HG02610 (cell line): ENCODE measurements at regions not wholly inside any gene's neighbourhood (a gene's known extent, or its start where the extent isn't known, plus 50 kb on each side); places are given as distances from the start of the nearest gene placed in this dataset.

Experiments used
- ATAC-seq: cut with Tn5 transposase; IDR thresholded peaks from one replicate; pipeline ENCODE4 v1.9.1; 2021; ENCODE audit warnings: mild to moderate bottlenecking, moderate library complexity; ENCODE audit not compliant: unreplicated experiment

DNA sequence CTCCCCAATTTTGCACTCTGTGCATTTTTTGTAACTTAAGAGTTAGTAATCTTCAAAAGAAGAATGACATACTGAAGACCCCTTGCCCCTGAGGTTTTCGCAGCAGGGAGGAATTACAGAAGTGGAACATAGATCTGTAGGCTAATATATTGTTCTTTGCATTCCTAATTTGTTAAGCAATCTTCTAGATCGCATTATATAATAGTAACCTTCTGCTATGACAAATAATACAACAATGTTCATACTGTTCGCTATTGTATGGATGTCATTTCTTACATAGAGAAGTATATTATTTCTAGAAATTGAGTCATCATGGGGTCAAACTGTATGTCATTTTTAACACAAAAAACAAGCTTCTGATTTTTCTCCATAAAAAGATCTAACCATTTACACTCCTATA, 95.8 kb upstream of the TGFBR2 start:
- no peak for ATAC-seq

DNA sequence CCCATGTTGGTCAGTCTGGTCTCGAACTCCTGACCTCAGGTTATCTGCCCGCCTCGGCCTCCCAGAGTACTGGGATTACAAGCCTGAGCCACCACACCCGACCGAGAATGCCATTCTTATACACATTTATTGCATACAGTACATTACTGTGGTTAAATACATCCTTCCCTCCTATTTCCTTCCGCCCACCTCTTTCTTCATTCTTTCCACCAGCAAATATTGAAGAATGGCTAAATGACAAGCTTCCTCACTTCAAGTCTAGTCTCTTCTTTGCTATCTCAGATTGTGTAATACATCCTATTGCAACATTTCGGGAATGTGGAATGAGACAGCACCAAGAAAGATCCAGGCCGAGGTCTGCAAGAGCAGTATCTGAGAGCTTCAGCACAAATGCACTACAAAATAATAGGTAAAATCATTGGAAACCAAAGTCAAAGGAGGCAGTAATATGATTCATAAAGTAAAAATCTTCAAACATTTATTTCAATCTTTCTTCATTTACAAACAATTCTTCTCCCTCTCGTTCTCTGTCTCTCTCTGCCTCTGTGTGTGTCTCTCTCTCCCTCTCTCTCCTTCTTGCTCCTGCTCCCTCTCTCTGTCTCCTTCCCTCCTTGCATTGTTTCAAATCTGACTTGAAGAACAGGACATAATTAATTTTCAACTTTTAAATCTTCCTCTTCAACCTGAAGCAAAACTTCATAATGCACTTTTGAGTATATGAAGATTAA, 94.7 kb upstream of the TGFBR2 start:
- ATAC-seq = no peak

DNA sequence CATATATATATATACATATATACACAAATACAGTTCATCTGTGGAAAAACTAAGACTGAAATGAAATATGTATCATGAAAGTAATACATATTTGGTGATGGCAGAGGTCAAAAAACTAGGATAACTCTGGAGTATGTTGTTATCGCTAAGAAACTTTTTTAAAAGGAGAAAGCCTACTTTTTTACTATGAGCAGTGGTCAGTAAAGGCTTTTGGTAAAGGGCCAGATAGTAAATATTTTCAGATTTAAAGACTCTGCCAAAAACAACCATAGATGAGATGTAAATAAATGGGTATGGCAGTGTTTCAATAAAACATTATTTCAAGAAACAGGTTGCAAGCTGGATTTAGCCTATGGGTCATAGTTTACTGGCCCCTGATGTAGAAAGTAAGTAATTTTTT, 93.8 kb upstream of the TGFBR2 start:
- ATAC-seq = no peak

DNA sequence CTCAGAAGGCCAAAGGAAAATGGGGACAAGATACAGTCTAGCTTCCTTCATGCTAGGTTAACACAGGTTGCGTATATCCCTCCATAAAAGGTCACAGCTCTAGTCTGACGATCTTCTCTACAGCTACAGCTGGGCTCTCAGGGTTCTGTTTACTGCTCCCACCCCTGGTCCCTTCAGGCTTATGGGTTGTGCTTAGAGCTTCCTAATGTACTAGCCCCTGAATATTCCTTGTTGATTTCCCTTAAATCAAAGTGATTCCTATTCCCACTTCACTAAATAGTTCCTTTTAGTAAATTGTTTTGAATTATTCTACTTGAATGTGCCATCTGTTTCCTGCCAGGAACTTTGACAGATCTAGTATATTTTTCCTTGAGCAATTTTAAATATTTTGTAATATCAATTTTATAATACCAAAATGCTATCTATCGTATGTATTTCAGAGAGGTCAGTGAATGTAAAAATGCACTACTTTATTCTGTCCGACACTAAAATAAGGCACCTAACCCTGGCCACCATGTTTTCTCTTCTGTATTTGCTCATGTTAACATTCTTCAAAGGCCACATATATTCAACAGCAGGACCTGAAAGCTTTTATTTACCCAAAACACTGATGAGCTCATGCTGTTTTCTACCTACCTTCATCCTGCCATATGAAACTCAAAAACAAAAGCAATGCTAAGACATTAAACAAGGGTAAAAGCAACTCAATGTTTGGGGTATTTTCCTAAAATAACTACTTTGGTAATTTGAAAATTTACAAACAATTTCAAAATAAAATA, 92.8 kb upstream of the TGFBR2 start:
- ATAC-seq = no peak

DNA sequence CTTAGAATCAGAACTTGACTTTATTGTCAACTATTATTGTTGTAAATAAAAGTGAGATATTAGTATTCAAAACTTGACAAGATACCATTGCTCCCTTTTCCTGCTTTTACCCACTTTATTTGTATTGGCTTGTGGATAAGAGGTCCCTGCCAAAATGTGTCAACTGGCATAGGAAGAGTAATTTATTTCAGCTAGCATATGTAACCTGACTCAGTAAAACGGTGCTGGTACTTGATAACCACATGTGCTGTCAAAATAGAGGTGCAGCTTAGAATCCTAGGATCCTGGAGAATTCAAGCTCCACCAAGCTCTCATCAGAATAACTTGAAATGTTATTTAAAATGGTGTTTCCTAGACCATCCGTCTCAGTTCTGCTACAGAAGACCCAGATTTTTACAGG, 90.2 kb upstream of the TGFBR2 start:
- no peak for ATAC-seq

DNA sequence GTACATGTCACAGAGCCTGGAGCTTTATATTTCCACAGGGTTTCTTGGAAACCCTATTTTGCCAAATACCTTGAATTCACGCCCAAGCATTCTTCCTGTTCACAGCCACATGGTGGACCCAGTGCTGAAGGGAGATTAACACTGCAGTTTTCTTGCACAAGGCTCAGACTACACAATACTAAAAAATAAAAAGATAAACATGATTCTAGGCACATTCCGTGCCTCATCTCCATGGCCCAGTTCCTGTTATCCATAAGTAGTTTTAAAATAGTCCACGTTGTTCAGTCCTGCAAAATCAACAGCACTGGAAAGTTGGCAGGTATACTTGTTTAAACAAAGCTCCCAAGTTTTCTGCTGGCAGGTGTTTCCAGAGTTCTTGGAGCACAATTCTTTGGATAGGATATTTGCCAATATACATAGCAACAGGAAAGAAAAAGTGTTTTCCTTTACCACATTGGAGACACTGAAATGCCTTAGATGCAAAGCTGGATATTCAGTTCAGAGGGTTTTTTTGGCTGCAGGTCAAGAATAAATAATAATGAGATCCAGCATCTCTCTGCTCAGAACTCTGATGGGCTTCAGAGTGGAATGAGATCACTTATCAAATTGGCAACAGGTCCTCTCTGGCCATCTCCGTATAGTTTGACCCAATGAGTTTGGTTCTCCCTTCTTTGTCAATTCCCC, 88.1 kb upstream of the TGFBR2 start:
- ATAC-seq = no peak

DNA sequence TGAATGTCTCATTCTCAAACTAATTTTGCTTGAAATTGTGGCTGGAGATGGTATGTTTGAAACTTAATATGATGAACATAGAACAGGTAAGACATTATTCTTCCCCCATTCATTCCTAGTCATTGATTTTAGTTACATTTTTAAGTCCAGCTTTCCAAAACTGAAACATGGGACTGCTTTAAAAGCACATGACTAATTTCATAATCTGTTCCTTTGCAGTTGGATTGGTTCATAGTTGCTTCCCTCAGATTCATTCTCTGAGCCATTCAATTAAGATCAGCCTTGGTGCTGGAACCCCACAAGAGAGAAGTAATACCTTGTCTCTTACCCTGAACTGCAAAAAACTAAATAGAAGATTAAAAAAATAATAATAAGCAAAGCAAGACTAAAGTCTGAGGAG, 87.5 kb upstream of the TGFBR2 start:
- ATAC-seq = no peak

DNA sequence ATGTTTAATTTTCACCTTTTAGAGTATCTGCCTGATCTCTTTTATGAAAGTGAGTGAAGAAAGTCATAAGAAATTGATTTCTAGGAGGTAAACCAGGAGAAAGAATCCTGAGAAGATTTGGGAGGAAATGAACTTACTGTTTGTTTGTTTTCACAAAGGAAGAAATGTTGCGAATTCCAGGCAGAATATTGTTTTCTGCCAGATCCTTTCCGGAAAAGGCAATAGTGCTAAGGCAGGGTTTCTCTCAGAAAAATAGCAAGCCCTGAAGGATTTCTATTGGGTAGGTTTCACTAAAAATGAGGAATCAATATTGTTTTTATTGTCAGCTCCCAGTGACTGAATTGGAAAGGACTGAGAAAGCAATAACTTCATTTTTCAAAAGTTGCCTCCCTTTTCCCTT, 85.7 kb upstream of the TGFBR2 start:
- ATAC-seq = no peak

DNA sequence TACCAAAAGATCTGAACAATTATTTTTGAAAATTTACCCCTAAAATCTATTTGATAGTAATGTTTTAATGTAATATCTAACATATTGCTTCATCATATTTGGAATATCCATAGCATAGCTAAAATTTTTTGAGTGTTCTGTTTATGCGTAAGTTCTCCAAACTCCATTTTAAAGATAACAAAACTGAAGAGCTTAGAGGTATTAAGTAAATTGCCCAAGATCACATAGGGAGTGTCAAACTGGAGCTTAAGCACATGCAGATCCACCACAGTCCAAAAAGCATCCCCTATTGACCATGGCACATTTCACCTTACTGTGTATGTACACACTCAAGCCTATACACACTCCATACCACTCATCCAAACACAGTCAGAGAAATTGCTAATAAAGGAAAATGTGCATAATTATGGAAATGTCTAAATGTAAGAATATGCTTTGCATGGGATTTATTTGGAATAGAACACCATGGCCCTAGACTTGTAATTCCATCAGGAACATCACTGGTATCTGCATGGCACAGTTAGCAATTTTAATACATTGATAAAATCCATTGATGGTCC, 85.2 kb upstream of the TGFBR2 start:
- ATAC-seq = no peak

DNA sequence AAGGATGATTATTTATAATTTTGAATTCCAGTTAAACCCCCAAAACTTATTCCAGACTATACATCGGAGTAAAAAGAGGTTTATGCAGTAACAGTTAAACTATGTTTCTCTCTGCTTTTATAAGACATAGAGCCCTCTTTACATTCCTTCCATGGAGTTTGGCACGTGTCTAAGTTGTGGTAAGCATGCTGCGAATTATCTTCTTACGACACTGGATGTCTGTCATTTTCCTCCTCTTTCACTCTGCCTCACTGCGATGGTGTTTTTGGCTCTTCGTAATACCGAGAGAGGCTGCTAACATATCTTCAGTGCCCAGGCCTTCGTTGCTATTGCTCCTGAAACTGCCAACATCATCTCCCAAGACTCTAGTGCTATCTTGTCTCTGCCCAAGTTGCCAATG, 83.9 kb upstream of the TGFBR2 start:
- no peak for ATAC-seq

DNA sequence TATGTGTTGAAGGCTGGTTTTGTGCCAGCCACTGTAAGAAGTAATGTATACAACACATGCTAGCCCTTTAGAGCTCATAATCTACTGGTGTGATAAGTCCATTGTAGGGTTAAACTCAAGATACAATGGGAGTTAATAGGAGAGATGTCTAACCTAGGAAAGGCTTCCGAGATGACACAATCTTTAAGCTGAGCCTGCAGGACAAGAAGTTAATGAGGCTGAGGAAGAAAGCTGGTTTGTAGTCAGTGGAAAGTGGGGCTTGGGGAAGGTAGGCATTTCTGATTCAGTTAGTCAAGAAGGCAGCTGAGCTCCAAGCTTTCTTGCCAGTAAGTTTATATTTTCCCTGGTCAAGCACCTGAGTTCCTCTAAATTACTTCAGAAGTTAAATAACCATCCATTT, 83.0 kb upstream of the TGFBR2 start:
- ATAC-seq = no peak

DNA sequence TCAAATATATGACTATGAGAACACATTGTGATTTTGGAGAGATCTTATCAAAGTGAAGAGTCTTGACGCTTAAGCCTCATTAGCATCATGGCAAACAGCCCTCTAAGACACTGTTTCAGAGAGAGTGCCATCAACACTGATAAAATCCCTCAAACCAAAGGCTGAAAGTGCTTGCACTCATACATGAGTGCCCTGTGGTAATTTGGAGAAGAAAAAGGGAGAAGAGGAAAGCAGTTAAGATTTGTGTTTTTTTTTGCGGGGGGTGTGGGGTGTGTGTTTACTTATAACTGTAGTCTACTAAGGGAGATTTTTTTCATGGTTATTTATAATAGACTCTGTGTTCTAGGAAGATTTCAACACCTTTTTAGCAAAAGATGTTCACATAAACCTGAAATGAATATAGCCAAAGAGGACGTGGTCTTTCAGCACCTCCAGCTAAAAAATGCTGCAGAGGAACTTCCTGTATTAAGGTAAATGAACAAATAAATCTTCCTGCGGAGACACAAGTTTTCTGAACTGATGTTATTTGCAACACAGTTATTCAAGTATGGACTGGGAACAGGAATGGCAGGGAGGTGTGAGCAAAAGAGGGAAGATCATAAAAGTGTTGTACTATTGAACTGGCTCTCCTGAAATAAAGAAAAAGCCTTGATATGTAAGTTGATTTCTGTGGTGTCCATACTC, 81.9 kb upstream of the TGFBR2 start:
- ATAC-seq = no peak

DNA sequence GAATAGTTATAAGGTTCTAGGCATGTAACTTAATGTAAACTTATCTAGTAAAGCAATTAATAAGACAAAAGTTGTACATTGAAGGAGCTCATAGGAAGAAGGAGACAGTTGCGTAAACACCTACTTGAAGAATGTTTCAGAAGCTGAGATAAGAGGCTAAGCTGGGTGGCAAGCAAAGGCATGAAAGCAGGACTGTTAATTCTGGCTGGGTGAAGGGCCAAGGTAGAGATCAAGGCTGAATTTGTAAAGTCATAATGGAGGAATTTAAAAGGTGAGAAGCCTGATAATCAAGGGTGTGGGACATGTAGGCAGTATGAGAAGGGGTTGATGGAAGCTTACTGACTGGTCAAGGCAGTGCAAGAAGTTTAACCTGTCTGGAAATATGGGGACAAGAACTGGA, 80.4 kb upstream of the TGFBR2 start:
- ATAC-seq = no peak

DNA sequence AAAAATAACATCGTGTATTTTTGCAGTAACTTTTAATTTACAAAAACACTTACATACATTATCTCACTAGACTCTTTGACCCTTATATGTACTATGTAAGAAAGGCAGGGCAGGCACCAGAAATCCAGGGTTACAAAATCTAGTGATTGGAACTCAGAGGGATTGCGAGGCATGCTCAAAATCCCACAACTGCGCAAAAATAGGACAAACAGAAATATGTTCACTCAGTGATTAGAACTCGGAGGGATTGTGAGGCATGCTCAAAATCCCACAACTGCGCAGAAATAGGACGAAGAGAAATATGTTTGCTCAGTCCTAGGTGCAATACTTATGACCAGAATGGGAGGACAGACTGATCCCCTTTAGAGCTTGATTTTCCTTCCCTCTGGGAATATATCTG, 79.2 kb upstream of the TGFBR2 start:
- no peak for ATAC-seq

DNA sequence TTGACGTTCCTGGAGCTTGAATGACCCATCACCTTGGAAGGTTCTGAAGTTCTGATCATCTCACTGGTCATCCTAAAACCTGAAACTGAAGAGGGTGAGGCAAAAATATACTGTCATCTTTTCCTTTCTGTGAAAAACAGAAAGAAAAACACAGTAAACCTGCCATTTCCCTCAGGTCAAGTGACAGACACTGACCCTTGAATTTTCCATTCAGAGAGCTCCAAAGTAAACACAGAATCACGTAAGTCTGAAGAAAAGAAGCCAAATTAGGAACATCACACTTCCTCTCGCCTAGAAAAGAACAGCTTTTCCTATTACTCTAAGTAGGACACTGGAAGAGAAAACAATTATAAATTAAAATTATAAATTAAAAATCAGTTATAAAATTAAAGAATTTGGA, 78.7 kb upstream of the TGFBR2 start:
- ATAC-seq = no peak

DNA sequence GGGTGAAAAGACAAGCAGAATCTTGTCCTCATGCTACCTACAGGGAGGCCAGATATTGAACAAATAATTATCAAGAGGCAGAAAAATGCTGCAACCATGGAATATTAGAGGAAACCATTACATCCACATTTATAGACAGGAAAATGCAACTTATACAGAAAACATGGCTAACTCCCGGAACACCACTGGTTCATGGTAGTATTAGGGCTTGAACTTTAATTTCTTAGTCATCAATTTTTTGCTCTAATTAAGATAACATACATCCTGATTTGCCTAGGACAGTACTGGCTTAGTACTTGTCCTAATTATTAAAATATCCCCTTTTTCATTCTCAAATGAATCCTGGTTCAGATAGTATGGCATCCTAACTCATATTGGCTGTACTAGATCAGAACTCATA, 76.3 kb upstream of the TGFBR2 start:
- no peak for ATAC-seq

DNA sequence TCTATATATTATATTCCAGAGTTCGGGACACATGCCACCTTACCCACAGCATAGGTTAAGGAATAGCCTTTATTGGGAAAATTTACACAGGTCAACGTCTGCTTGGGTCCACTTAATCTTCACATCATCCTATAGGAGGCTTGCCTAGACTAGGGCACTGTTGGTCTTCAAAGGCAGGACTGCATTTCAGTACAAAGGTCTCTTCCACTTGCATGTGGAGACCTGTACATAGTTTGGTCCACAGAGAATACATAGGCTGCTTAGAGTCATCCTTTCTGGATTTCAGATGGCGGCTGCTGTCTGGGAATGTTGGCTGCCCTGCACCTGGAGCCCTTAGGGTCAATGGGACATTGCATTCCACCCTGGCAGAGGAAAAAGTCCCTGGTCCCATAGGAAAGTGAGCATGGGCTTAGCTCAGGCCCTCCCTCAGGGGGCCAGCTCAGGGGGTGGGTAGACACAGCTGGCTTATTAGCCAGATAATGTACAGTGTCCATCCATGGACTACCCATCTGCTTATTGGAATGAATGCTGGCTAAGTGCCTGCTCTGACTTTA, 75.3 kb upstream of the TGFBR2 start:
- no peak for ATAC-seq

DNA sequence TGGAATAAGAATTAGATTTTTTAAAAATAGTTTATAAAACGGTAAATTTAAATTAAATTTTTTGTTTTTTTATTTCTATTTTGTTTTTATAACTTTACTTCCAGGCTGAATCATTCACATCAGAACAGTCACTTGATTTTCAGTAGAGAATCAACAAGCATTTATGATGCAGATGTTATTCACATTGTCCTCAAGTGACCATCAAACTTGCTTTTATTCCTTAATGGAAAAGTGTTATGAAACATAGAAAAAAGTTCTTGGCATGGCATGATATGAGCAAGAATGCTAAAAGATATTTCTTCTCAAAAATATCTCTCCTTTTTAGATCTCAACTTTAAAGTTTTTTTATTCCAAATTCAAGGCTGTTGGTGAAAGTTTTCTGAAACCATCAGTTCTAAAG, 70.9 kb upstream of the TGFBR2 start:
- no peak for ATAC-seq

DNA sequence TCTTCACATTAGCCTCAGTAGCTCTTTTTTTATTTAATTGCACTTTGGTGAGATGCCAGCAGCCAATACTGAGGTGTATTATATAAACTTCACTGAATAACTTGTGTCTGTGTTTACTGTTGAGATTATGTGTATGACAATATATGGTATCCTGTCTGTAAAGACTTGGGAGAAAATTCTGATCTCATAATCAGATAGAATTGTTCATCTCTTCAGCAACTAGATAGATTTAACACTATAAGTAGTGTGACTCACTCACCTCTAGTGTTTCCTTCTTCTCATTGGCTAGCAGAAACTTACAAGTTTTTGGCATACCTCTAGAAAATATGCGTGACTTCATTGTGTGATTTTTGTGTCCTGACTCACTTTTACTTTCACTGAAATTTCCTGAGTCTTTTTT, 67.6 kb upstream of the TGFBR2 start:
- ATAC-seq = no peak

DNA sequence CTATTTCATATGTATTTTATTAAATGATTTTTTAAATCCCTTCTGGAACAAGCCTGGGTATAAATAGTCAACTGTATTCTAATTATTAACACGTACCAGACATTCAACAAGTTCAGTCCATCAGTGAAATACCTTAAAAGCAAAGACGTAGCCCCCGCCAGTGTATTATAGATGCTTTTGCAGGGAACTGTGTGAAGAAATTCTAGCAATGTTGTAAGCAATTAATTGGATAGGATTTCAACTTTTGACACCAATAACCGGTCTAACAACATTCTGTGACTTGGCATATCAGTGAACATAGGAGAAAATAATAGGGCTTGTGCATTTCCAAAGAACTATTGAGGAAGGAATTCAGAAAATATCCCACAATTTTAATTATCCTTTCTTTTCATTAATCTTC, 67.2 kb upstream of the TGFBR2 start:
- no peak for ATAC-seq

DNA sequence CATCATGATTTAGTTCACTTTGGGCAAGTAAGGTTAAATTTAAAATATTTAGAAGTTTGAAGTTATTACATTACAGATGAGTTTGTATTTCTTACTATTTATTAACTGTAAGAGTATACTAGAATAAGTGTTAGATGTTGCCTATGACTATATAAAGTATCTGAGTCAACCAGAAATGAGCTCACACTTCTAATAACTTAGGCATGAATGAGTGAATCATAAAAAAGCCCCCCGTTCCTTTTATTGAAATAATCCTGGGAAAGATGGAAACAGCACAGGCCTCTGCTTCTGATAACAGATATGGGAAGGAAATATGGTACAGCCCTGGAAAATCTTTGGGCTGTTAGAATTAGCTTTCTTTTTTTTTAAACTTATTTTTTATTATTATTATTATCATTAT, 66.6 kb upstream of the TGFBR2 start:
- no peak for ATAC-seq
